ENCODE measurements at regions not wholly inside any gene's neighbourhood (a gene's known extent, or its start where the extent isn't known, plus 50 kb on each side); places are given as distances from the start of the nearest gene placed in this dataset.

DNA sequence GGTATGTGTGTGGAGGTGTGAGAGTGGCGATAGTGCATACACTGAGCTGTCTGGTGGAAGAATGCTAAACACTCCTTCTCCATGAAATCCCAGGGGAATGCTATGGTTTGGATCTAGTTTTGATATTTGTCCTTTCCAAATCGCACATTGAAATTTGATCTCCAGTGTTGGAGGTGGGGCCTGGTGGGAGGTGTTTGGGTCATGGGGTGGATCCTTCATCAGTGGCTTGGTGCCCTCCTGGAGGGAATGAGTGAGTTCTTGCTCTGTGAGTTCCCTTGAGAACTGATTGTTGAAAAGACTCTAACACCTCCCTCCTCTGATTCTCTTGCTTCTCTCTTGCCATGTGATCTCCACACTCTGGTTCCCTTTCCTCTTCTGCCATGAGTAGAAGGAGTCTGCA lies 114.1 kb upstream of the HHIP start:
- WGBS, 2 experiments (ENCODE audit: extremely low coverage in 2 of 2, insufficient read length in 1 of 2) = no CpG with 5 or more reads among the region's 2 CpGs
- H3K27me3 ChIP-seq (ENCODE audit: control insufficient read depth, insufficient read depth, low read length) = peaks cover 1% of the 10 kb centered on the region; the same call in 1 of the 2 replicates
- ChIA-PET CTCF (no interaction called here), POLR2A (ENCODE audit: unreplicated experiment) (no interaction called here)
- no peak overlapping the region for H2BK120ac ChIP-seq (ENCODE audit: low read depth, low read length)
- H3K4ac ChIP-seq (ENCODE audit: low read depth, low read length) = no peak overlapping the region
- H3K4me3 ChIP-seq (ENCODE audit: insufficient read depth, low read depth, low read length) = no peak overlapping the region
- no peaks in the 10 kb centered on the region for H3K9me3 ChIP-seq (ENCODE audit: control insufficient read depth, insufficient read depth, low read length)
- no peak overlapping the region for H3K4me2 ChIP-seq (ENCODE audit: low read depth, low read length)
- no peak overlapping the region for H2BK5ac ChIP-seq (ENCODE audit: low read depth, low read length, poor library complexity, severe bottlenecking)
- TF ChIP-seq CHD1 (IDR thresholded peaks at IDR 0.05; ENCODE audit: low read depth, low read length) (no peak), MXI1 (IDR thresholded peaks at IDR 0.05; ENCODE audit: borderline replicate concordance, low read depth, low read length) (no peak), RAD21 (IDR thresholded peaks at IDR 0.05; ENCODE audit: low read length) (no peak), BHLHE40 (IDR thresholded peaks at IDR 0.05; ENCODE audit: low read depth, low read length) (no peak), FOS (IDR thresholded peaks at IDR 0.05; ENCODE audit: low read depth, low read length) (no peak), POLR2A (IDR thresholded peaks at IDR 0.05; ENCODE audit: low read depth, low read length) (no peak), CEBPB (IDR thresholded peaks at IDR 0.05; ENCODE audit: low read depth, low read length) (no peak)
- H4K8ac ChIP-seq (ENCODE audit: low read depth in 2 of 2, low read length in 2 of 2) = no peak overlapping the region
- dilution Hi-C loops (cut with HindIII; ENCODE audit: low sequenced_read_pairs, unreplicated experiment) (no loop called here), intact Hi-C loops (cut with micrococcal nuclease) (no loop called here), in situ Hi-C loops (cut with MboI; ENCODE audit: low sequenced_read_pairs) (no loop called here)
- H3K4me1 ChIP-seq (ENCODE audit: control insufficient read depth, insufficient read depth, low read length) = no peaks in the 10 kb centered on the region
- no peak overlapping the region for H3K27ac ChIP-seq (ENCODE audit: insufficient read depth, low read length)
- H2AK9ac ChIP-seq (replicated peaks; ENCODE audit: low read depth, low read length, poor library complexity) = no peak overlapping the region
- DNase-seq (no peak), ATAC-seq (ENCODE audit: low read depth) (no peak)
- H4K20me1 ChIP-seq (ENCODE audit: insufficient read depth, low read length) = no peaks in the 10 kb centered on the region
- H4K91ac ChIP-seq (ENCODE audit: insufficient read depth, low read depth, low read length) = no peak overlapping the region
- H3K9ac ChIP-seq (ENCODE audit: low read depth, low read length) = no peak overlapping the region
- H2AFZ ChIP-seq (replicated peaks; ENCODE audit: low read length, poor library complexity) = no peak overlapping the region
- H4K5ac ChIP-seq (ENCODE audit: low read depth, low read length) = no peak overlapping the region
- H3K79me1 ChIP-seq (ENCODE audit: low read depth in 1 of 2, low read length in 2 of 2) = no peaks in the 10 kb centered on the region
- no peaks in the 10 kb centered on the region for H3K9me1 ChIP-seq (ENCODE audit: insufficient read depth, low read length)
- H3K56ac ChIP-seq (ENCODE audit: extremely low read depth, insufficient read depth, low read length) = no peak overlapping the region
- H3K23ac ChIP-seq (ENCODE audit: low read depth, low read length) = no peak overlapping the region
- H2BK20ac ChIP-seq (ENCODE audit: low read depth, low read length) = no peak overlapping the region
- BruUV-seq (replicated peaks) = no TSS peak
- no peak overlapping the region for H3K14ac ChIP-seq (replicated peaks; ENCODE audit: low read depth, low read length)
- H3K36me3 ChIP-seq (ENCODE audit: control insufficient read depth, insufficient read depth, low read length) = no peaks in the 10 kb centered on the region
- no peak overlapping the region for H2AK5ac ChIP-seq (ENCODE audit: low read depth, low read length)
- no peak overlapping the region for H2BK15ac ChIP-seq (ENCODE audit: low read depth, low read length)
- H3K18ac ChIP-seq (ENCODE audit: low read depth, low read length) = no peak overlapping the region
